Natural killer cell treated with Interleukin-12 subunit alpha and Interleukin-12 subunit beta and Interleukin-15 and Interleukin-18, amount 100 ng/mL, for 72 hours (primary cell): ENCODE measurements at regions not wholly inside any gene's neighbourhood (a gene's known extent, or its start where the extent isn't known, plus 50 kb on each side); places are given as distances from the start of the nearest gene placed in this dataset.
A peak's percentile ranks its signal among the peaks of the same experiment; 100 is the strongest.

Experiments
- ATAC-seq, 2 donors: fragments of 150-1000 bp; cut with Tn5 transposase in 1 of 2; sonication (Bioruptor Pico), chemical (Tn5 transposase) in 1 of 2; 2 replicates each; pipeline ENCODE4 v1.10.0; 2021
- DNase-seq: peaks from one replicate; pipeline ENCODE4 v3.0.0; 2022; ENCODE audit warnings: low spot score
- H3K27ac Mint-ChIP-seq, 2 donors: 1 replicate in 1 of 2; 2 replicates in 1 of 2; pipeline ENCODE4 v1.8.0; 2022; ENCODE audit warnings: mixed read lengths in 2 of 2, mild to moderate bottlenecking in 1 of 2, moderate library complexity in 1 of 2
- H3K27me3 Mint-ChIP-seq, 2 donors: 1 replicate in 1 of 2; 2 replicates in 1 of 2; pipeline ENCODE4 v1.8.0; 2022; ENCODE audit warnings: mixed read lengths in 2 of 2
- H3K36me3 Mint-ChIP-seq: one replicate; pipeline ENCODE4 v1.8.0; 2022; ENCODE audit warnings: mixed read lengths
- H3K4me1 Mint-ChIP-seq, 2 donors: 1 replicate in 1 of 2; 2 replicates in 1 of 2; pipeline ENCODE4 v1.8.0; 2022; ENCODE audit warnings: low read depth in 2 of 2, mixed read lengths in 2 of 2, mild to moderate bottlenecking in 1 of 2
- H3K4me3 Mint-ChIP-seq: one replicate; pipeline ENCODE4 v1.8.0; 2022; ENCODE audit warnings: mixed read lengths
- H3K9me3 Mint-ChIP-seq: 2 replicates; pipeline ENCODE4 v1.8.0; 2022; ENCODE audit warnings: mixed read lengths

- Mint-ChIP-seq H3K36me3 (no peaks in the 10 kb centered on the region), H3K4me3 (no peak overlapping the region), H3K27ac (no peak overlapping the region), H3K27me3 (peaks cover 0 to 4% of the 10 kb centered on the region in 2 donors), H3K9me3 (no peaks in the 10 kb centered on the region), H3K4me1 (no peaks in the 10 kb centered on the region)
- ATAC-seq (no peak), DNase-seq (no peak)
Measured at GRCh38 chr12:67525617-67525884, 123.0 kb upstream of the DYRK2 start.

- Mint-ChIP-seq H3K27ac (no peak overlapping the region), H3K27me3 (peaks cover 0 to 6% of the 10 kb centered on the region in 2 donors)
Measured at GRCh38 chr12:67526129-67526528, 122.4 kb upstream of the DYRK2 start.

GRCh38 chr12:67531051-67531450, 117.5 kb upstream of the DYRK2 start:
- H3K9me3 Mint-ChIP-seq, result peaks cover 3% of the 10 kb centered on the region
- no peaks in the 10 kb centered on the region for H3K36me3 Mint-ChIP-seq
- peaks cover 0 to under 1% of the 10 kb centered on the region in 2 donors for H3K4me1 Mint-ChIP-seq
- ATAC-seq, result no peak
- H3K27ac Mint-ChIP-seq, result peak overlapping the region in 1 of 2 donors; percentile 13
- H3K4me3 Mint-ChIP-seq, result no peak overlapping the region
- no peak for DNase-seq
- peaks cover 0 to 6% of the 10 kb centered on the region in 2 donors for H3K27me3 Mint-ChIP-seq

More at GRCh38 chr12:67526129-67526528, 122.4 kb upstream of the DYRK2 start:
- H3K4me3 Mint-ChIP-seq, result no peak overlapping the region
- ATAC-seq (no peak), DNase-seq (no peak)
- no peaks in the 10 kb centered on the region for H3K36me3 Mint-ChIP-seq
- no peaks in the 10 kb centered on the region for H3K4me1 Mint-ChIP-seq
- H3K9me3 Mint-ChIP-seq, result no peaks in the 10 kb centered on the region

- Mint-ChIP-seq H3K36me3 (no peaks in the 10 kb centered on the region), H3K9me3 (peaks cover 3% of the 10 kb centered on the region), H3K27ac (no peak overlapping the region), H3K27me3 (peaks cover 0 to 6% of the 10 kb centered on the region in 2 donors), H3K4me3 (no peak overlapping the region), H3K4me1 (peaks cover 0 to 3% of the 10 kb centered on the region in 2 donors)
- no peak for DNase-seq
- no peak for ATAC-seq
Measured at GRCh38 chr12:67531501-67531900, 117.0 kb upstream of the DYRK2 start.

DNA sequence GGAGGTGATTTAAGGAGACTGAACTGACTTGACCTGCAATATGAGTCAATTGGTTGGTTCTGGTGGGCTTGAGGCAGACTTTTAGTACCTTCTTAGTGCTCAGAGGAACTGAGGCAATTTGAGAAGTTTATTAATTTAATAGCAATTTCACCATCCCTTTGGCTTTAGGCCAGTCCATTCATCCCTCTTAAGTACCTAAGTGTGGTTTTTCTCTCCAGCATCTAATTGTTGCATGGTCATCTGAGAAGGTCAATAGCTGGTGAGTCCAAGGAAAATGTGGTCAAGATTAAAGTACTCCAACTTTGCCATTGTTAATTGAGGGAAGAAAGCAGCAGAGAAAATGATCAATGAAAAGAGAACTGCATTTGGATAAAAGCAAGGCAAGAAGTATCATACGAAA, 115.4 kb upstream of the DYRK2 start:
- H3K9me3 Mint-ChIP-seq, result peaks cover 3% of the 10 kb centered on the region
- H3K4me3 Mint-ChIP-seq, result no peak overlapping the region
- H3K27ac Mint-ChIP-seq, result no peak overlapping the region
- no peak for DNase-seq
- H3K4me1 Mint-ChIP-seq, result peaks cover 3% of the 10 kb centered on the region in 2 donors
- ATAC-seq, result no peak
- peaks cover 0 to 6% of the 10 kb centered on the region in 2 donors for H3K27me3 Mint-ChIP-seq
- H3K36me3 Mint-ChIP-seq, result no peaks in the 10 kb centered on the region

DNA sequence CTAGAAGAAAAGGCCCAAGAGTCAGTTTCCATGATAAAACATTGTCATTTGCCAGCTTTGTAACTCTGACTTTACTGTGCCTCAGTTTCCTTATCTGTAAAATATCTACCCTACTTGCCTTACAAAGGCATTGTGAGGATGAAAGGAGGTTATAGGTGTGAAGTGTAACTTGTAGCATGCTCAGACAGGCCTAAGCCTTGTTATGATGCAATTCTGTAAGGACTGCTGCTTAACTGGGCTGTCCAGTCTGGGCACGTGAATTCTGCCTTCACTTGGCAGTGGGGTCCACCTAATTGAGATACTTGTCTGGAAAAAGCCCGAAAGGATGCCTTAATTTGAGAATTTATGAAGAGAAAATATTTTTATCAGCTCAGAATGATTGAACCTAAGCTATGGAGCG, 114.5 kb upstream of the DYRK2 start:
- no peaks in the 10 kb centered on the region for H3K36me3 Mint-ChIP-seq
- H3K27me3 Mint-ChIP-seq, result peaks cover 0 to 6% of the 10 kb centered on the region in 2 donors
- H3K4me3 Mint-ChIP-seq, result no peak overlapping the region
- H3K27ac Mint-ChIP-seq, result no peak overlapping the region
- peaks cover 3% of the 10 kb centered on the region for H3K9me3 Mint-ChIP-seq
- ATAC-seq (no peak), DNase-seq (no peak)
- H3K4me1 Mint-ChIP-seq, result peaks cover 3% of the 10 kb centered on the region in 2 donors

DNA sequence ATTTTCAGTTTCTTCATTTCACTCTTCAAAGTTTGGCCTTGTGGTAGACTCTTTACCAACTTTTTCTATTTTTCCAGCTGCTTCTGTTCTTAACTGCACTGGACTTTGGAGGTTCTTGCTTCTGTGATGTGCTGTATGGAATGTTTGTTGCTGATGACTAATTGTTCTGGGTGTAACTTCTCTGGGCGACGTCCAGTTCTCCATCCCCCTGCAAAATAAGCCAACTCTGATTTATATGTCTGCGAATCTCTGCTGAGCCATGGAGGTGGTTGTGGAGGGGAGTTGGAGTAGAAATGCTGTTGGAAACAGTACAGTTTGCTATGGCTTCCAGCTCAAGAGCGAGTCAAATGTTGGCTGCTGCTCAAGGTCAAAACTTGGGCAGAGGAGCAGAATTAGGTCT, 113.9 kb upstream of the DYRK2 start:
- no peaks in the 10 kb centered on the region for H3K36me3 Mint-ChIP-seq
- H3K9me3 Mint-ChIP-seq, result peaks cover 3% of the 10 kb centered on the region
- DNase-seq (no peak), ATAC-seq (no peak)
- no peak overlapping the region for H3K27ac Mint-ChIP-seq
- H3K27me3 Mint-ChIP-seq, result peaks cover 0 to 6% of the 10 kb centered on the region in 2 donors
- H3K4me3 Mint-ChIP-seq, result no peak overlapping the region
- peaks cover 3% of the 10 kb centered on the region in 2 donors for H3K4me1 Mint-ChIP-seq

DNA sequence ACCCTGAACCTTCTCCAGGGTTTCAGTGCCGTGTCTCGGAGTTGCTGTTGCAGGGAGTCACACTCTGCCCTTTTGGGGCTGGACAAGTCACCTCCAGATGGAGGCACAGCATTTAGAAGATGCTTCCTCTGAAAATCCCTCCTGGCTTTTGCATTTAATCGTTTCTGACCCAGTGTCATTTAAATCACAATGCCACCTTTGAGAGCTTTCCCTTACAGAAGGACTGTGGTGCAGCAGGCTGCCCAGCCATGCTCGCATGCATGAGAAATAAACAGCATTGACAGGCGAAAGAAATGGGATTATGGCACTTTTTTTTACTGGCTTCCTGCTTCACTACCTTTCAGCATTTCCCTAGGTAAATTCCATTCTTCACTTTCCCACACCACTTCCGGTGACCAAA, 113.4 kb upstream of the DYRK2 start:
- Mint-ChIP-seq H3K27me3 (peaks cover 0 to 3% of the 10 kb centered on the region in 2 donors), H3K4me3 (no peak overlapping the region), H3K4me1 (peaks cover 3% of the 10 kb centered on the region in 2 donors), H3K36me3 (no peaks in the 10 kb centered on the region), H3K9me3 (peaks cover 3% of the 10 kb centered on the region), H3K27ac (no peak overlapping the region)
- no peak for ATAC-seq
- DNase-seq, result no peak

- Mint-ChIP-seq H3K27me3 (no peaks in the 10 kb centered on the region), H3K9me3 (peaks cover 3% of the 10 kb centered on the region), H3K27ac (no peak overlapping the region), H3K4me3 (no peak overlapping the region), H3K36me3 (no peaks in the 10 kb centered on the region), H3K4me1 (peaks cover 3% of the 10 kb centered on the region in 2 donors)
- ATAC-seq (no peak), DNase-seq (no peak)
Measured at GRCh38 chr12:67535971-67536370, 112.6 kb upstream of the DYRK2 start.

- Mint-ChIP-seq H3K4me3 (no peak overlapping the region), H3K27ac (no peak overlapping the region), H3K27me3 (no peaks in the 10 kb centered on the region), H3K4me1 (peaks cover 3% of the 10 kb centered on the region in 2 donors), H3K36me3 (no peaks in the 10 kb centered on the region), H3K9me3 (no peaks in the 10 kb centered on the region)
- ATAC-seq (no peak), DNase-seq (no peak)
Measured at GRCh38 chr12:67539329-67539728, 109.2 kb upstream of the DYRK2 start.

DNA sequence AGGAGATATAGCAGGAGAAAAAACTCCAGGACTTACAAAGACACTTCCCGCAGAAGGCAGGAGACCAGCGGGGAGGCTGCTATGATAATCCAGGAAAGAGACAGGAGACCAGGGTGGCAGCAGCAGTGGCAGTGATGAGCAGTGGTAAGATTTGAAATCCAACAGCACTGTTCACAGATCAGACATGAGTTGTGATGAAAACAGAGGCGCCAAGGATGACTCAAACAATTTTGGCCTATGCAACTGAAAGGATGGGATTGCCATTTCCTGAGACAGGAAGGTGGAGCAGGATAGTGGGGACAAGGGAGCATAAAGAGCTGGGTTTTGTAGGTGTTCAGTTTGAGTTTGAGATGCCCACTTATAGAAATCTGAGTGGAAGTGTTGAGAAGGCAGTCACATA, 108.6 kb upstream of the DYRK2 start:
- ATAC-seq (no peak), DNase-seq (no peak)
- H3K27me3 Mint-ChIP-seq, result no peaks in the 10 kb centered on the region
- peak overlapping the region in 1 of 2 donors; percentile 3 for H3K27ac Mint-ChIP-seq
- no peak overlapping the region for H3K4me3 Mint-ChIP-seq
- H3K9me3 Mint-ChIP-seq, result no peaks in the 10 kb centered on the region
- H3K36me3 Mint-ChIP-seq, result no peaks in the 10 kb centered on the region
- H3K4me1 Mint-ChIP-seq, result peaks cover 3% of the 10 kb centered on the region in 2 donors

DNA sequence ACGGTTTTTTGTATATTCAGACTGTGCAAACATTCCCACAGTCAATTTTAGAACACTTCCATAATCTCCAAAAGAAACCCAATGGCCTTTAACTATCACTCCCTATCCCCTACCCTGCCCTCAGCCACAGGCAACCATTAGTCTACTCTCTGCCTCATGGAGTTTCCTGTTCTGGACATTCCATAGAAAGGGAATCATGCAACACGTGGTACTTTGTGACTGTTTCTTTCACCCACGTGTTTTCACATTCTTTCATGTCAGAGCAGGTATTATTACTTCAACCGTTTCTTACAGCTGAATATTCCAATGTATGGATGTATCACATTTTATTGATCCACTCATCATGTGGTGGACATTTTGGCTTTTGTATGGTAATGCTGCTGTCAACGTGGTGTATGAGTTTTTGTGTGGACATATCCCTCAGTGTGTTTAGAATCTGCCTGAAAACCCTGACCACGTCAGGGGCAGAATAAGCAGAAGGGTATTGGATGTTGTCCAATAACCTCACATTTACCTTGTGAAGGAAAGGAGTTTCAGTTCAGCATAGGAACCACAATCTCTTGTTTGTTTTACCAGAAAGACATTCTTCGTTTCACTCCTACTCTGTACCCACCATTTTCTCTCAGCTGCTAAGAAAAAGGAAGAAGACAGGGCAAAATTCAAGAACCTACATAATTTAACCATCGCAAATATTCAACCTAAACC, 107.5 kb upstream of the DYRK2 start:
- Mint-ChIP-seq H3K27me3 (no peaks in the 10 kb centered on the region), H3K4me3 (no peak overlapping the region), H3K36me3 (no peaks in the 10 kb centered on the region), H3K4me1 (peaks cover 2 to 3% of the 10 kb centered on the region in 2 donors), H3K27ac (peak overlapping the region in 1 of 2 donors; percentile 16), H3K9me3 (no peaks in the 10 kb centered on the region)
- ATAC-seq (no peak), DNase-seq (no peak)

DNA sequence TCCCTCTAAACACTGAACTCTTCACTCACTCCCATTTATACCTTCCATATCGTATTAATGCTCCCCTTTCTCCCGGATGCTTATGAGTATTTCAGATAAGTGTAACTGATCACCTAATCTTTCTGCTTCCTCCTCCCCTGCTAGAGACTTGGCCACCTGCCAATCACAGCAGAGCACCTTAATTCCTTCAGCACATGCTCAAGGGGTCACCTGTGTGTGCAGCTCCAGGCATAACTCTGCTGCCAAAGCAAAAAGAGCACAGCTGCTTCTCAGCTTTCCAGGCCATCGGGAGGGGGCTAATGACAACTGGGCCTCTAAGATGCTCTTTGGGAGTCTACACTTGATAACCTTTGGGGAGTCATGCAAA, 106.9 kb upstream of the DYRK2 start:
- no peak for ATAC-seq
- Mint-ChIP-seq H3K27me3 (no peaks in the 10 kb centered on the region), H3K9me3 (no peaks in the 10 kb centered on the region), H3K4me1 (peaks cover 0 to 3% of the 10 kb centered on the region in 2 donors), H3K4me3 (no peak overlapping the region), H3K27ac (no peak overlapping the region), H3K36me3 (no peaks in the 10 kb centered on the region)
- DNase-seq, result no peak

GRCh38 chr12:67543021-67543770, 105.3 kb upstream of the DYRK2 start:
- Mint-ChIP-seq H3K36me3 (no peaks in the 10 kb centered on the region), H3K27ac (no peak overlapping the region), H3K4me1 (no peaks in the 10 kb centered on the region), H3K4me3 (no peak overlapping the region), H3K27me3 (no peaks in the 10 kb centered on the region), H3K9me3 (no peaks in the 10 kb centered on the region)
- DNase-seq, result no peak
- no peak for ATAC-seq
